BLaER1 (cell line): ENCODE measurements at regions not wholly inside any gene's neighbourhood (a gene's known extent, or its start where the extent isn't known, plus 50 kb on each side); places are given as distances from the start of the nearest gene placed in this dataset.
"Not testable (repeated sequence)": the region's sequence is repeated elsewhere in the genome, so short reads cannot be mapped to it uniquely, and the experiment has no call there.

Experiments used
- H3K27ac ChIP-seq: shearing (Covaris generic); formaldehyde crosslinking; 2 replicates; pipeline ENCODE4 v1.8.1; 2022
- H3K27me3 ChIP-seq: shearing (Covaris generic); formaldehyde crosslinking; 2 replicates; pipeline ENCODE4 v1.8.1; 2022
- H3K36me3 ChIP-seq: shearing (Covaris generic); formaldehyde crosslinking; 2 replicates; pipeline ENCODE4 v1.8.1; 2022
- H3K4me1 ChIP-seq: shearing (Covaris generic); formaldehyde crosslinking; 2 replicates; pipeline ENCODE4 v1.8.1; 2022
- H3K4me2 ChIP-seq: shearing (Covaris generic); formaldehyde crosslinking; 2 replicates; pipeline ENCODE4 v1.8.1; 2022
- H3K4me3 ChIP-seq: shearing (Covaris generic); formaldehyde crosslinking; 2 replicates; pipeline ENCODE4 v1.8.1; 2022
- H3K9ac ChIP-seq: shearing (Covaris generic); formaldehyde crosslinking; 2 replicates; pipeline ENCODE4 v1.8.1; 2022
- H3K9me3 ChIP-seq: shearing (Covaris generic); formaldehyde crosslinking; 2 replicates; pipeline ENCODE4 v1.8.1; 2022
- H4K20me1 ChIP-seq: shearing (Covaris generic); formaldehyde crosslinking; 2 replicates; pipeline ENCODE4 v1.8.1; 2022
- Cebpa-rat ChIP-seq: shearing (Covaris generic); IDR thresholded peaks from 2 replicates; pipeline ENCODE4 v1.8.1; 2022

GRCh38 chr5:94102849-94103248 is 361.4 kb upstream of the POU5F2 start:
- H4K20me1 ChIP-seq = peaks cover 16% of the 10 kb centered on the region; the same call in 1 of the 2 replicates
- H3K9me3 ChIP-seq = peaks cover 59% of the 10 kb centered on the region
- no peak for TF ChIP-seq Cebpa-rat
- no peak overlapping the region for H3K4me3 ChIP-seq
- no peak overlapping the region for H3K9ac ChIP-seq
- no peak overlapping the region for H3K27ac ChIP-seq
- H3K36me3 ChIP-seq = 0 out of 2 replicates have a peak, but pooled peaks cover 10% of the 10 kb centered on the region
- no peak overlapping the region for H3K4me2 ChIP-seq
- H3K27me3 ChIP-seq = no peaks in the 10 kb centered on the region
- H3K4me1 ChIP-seq = no peaks in the 10 kb centered on the region

- not testable (repeated sequence) for H3K27ac ChIP-seq, H3K4me3 ChIP-seq, H3K9ac ChIP-seq, H3K27me3 ChIP-seq, H3K4me2 ChIP-seq, H3K4me1 ChIP-seq
- Histone ChIP-seq H4K20me1 (peaks cover 13% of the 10 kb centered on the region; the same call in 1 of the 2 replicates), H3K36me3 (0 out of 2 replicates have a peak, but pooled peaks cover 11% of the 10 kb centered on the region), H3K9me3 (peaks cover 54% of the 10 kb centered on the region)
Measured at GRCh38 chr5:94097384-94097783, 356.0 kb upstream of the POU5F2 start.

GRCh38 chr5:94094793-94095441 is 353.5 kb upstream of the POU5F2 start:
- H3K9ac ChIP-seq = no peak overlapping the region
- no peaks in the 10 kb centered on the region for H3K4me1 ChIP-seq
- no peak overlapping the region for H3K27ac ChIP-seq
- peaks cover 9% of the 10 kb centered on the region; the same call in 1 of the 2 replicates for H4K20me1 ChIP-seq
- H3K36me3 ChIP-seq = 0 out of 2 replicates have a peak, but pooled peaks cover 5% of the 10 kb centered on the region
- no peaks in the 10 kb centered on the region for H3K27me3 ChIP-seq
- no peak overlapping the region for H3K4me2 ChIP-seq
- H3K9me3 ChIP-seq = peaks cover 37% of the 10 kb centered on the region
- H3K4me3 ChIP-seq = no peak overlapping the region
- no peak for TF ChIP-seq Cebpa-rat

GRCh38 chr5:94093300-94093699 is 351.9 kb upstream of the POU5F2 start:
- no peak overlapping the region for H3K4me3 ChIP-seq
- H4K20me1 ChIP-seq = peaks cover 14% of the 10 kb centered on the region; the same call in 1 of the 2 replicates
- no peaks in the 10 kb centered on the region for H3K27me3 ChIP-seq
- no peak for TF ChIP-seq Cebpa-rat
- H3K27ac ChIP-seq = no peak overlapping the region
- 0 out of 2 replicates have a peak, but pooled peaks cover 5% of the 10 kb centered on the region for H3K36me3 ChIP-seq
- no peak overlapping the region for H3K9ac ChIP-seq
- peaks cover 21% of the 10 kb centered on the region for H3K9me3 ChIP-seq
- H3K4me1 ChIP-seq = no peaks in the 10 kb centered on the region
- H3K4me2 ChIP-seq = no peak overlapping the region

- not testable (repeated sequence) for H3K27me3 ChIP-seq
Measured at GRCh38 chr5:94086635-94087034, 345.2 kb upstream of the POU5F2 start.

GRCh38 chr5:94086194-94086593 is 344.8 kb upstream of the POU5F2 start:
- Histone ChIP-seq H4K20me1 (peaks cover 27% of the 10 kb centered on the region; the same call in 1 of the 2 replicates), H3K27ac (no peak overlapping the region), H3K9ac (no peak overlapping the region), H3K4me1 (no peaks in the 10 kb centered on the region), H3K27me3 (no peaks in the 10 kb centered on the region), H3K4me3 (no peak overlapping the region), H3K36me3 (no peaks in the 10 kb centered on the region), H3K4me2 (no peak overlapping the region), H3K9me3 (no peaks in the 10 kb centered on the region)
- no peak for TF ChIP-seq Cebpa-rat

More at GRCh38 chr5:94086635-94087034, 345.2 kb upstream of the POU5F2 start:
- H3K4me1 ChIP-seq, H3K36me3 ChIP-seq, H3K4me2 ChIP-seq, H3K9ac ChIP-seq, H3K27ac ChIP-seq, H3K9me3 ChIP-seq, H3K4me3 ChIP-seq: not testable (repeated sequence)
- peaks cover 26% of the 10 kb centered on the region; the same call in 1 of the 2 replicates for H4K20me1 ChIP-seq

- no peak overlapping the region for H3K27ac ChIP-seq
- H4K20me1 ChIP-seq = peaks cover 43% of the 10 kb centered on the region
- H3K4me3 ChIP-seq = no peak overlapping the region
- H3K4me1 ChIP-seq = no peaks in the 10 kb centered on the region
- no peak for TF ChIP-seq Cebpa-rat
- H3K36me3 ChIP-seq = no peaks in the 10 kb centered on the region
- no peak overlapping the region for H3K9ac ChIP-seq
- no peak overlapping the region for H3K4me2 ChIP-seq
- H3K9me3 ChIP-seq = no peaks in the 10 kb centered on the region
- H3K27me3 ChIP-seq = no peaks in the 10 kb centered on the region
Measured at GRCh38 chr5:94082405-94082804, 341.0 kb upstream of the POU5F2 start.

- H3K27me3 ChIP-seq = no peaks in the 10 kb centered on the region
- H3K36me3 ChIP-seq = no peaks in the 10 kb centered on the region
- H3K27ac ChIP-seq = no peak overlapping the region
- H3K4me3 ChIP-seq = no peak overlapping the region
- H4K20me1 ChIP-seq = peaks cover 56% of the 10 kb centered on the region
- no peak overlapping the region for H3K4me2 ChIP-seq
- H3K9ac ChIP-seq = no peak overlapping the region
- TF ChIP-seq Cebpa-rat = no peak
- no peaks in the 10 kb centered on the region for H3K9me3 ChIP-seq
- H3K4me1 ChIP-seq = no peaks in the 10 kb centered on the region
Measured at GRCh38 chr5:94081088-94081487, 339.7 kb upstream of the POU5F2 start.

- no peak overlapping the region for H3K9ac ChIP-seq
- H3K27me3 ChIP-seq = no peaks in the 10 kb centered on the region
- H3K36me3 ChIP-seq = no peaks in the 10 kb centered on the region
- H3K4me3 ChIP-seq = no peak overlapping the region
- no peak for TF ChIP-seq Cebpa-rat
- no peak overlapping the region for H3K27ac ChIP-seq
- no peaks in the 10 kb centered on the region for H3K4me1 ChIP-seq
- H4K20me1 ChIP-seq = peaks cover 62% of the 10 kb centered on the region
- H3K4me2 ChIP-seq = no peak overlapping the region
- no peaks in the 10 kb centered on the region for H3K9me3 ChIP-seq
Measured at GRCh38 chr5:94080390-94080789, 339.0 kb upstream of the POU5F2 start.

- Histone ChIP-seq H3K27ac (no peak overlapping the region), H3K4me2 (no peak overlapping the region), H3K4me3 (no peak overlapping the region), H3K27me3 (no peaks in the 10 kb centered on the region), H3K4me1 (no peaks in the 10 kb centered on the region), H3K9me3 (peaks cover 12% of the 10 kb centered on the region), H3K9ac (no peak overlapping the region), H3K36me3 (peaks cover 11% of the 10 kb centered on the region), H4K20me1 (peaks cover 45% of the 10 kb centered on the region)
- no peak for TF ChIP-seq Cebpa-rat
Measured at GRCh38 chr5:94072116-94072515, 330.7 kb upstream of the POU5F2 start.
